Right lobe of liver (tissue), 6 donors: ENCODE measurements at regions not wholly inside any gene's neighbourhood (a gene's known extent, or its start where the extent isn't known, plus 50 kb on each side); places are given as distances from the start of the nearest gene placed in this dataset.

ENCODE experiments used
- ATAC-seq, 4 donors: fragments of 200-7000 bp; cut with Tn5 transposase; one replicate each; pipeline ENCODE4 v1.9.1; 2020; ENCODE audit warnings: mild to moderate bottlenecking in 4 of 4, moderate library complexity in 4 of 4
- DNase-seq, 3 donors: peaks; one replicate each; pipeline ENCODE4 v3.0.0-alpha.2; 2020
- H3K27ac ChIP-seq, 3 donors: fragments of 200-600 bp; one replicate each; pipeline ENCODE4 v1.8.0; 2022
- H3K27me3 ChIP-seq, 2 donors: fragments of 200-600 bp; one replicate each; pipeline ENCODE4 v1.8.0; 2022
- H3K36me3 ChIP-seq, 4 donors: fragments of 200-600 bp; sonication (generic) in 1 of 4; one replicate each; pipeline versions ENCODE4 v1.5.1 to v1.8.0; 2017 to 2022; ENCODE audit warnings: control low read depth in 1 of 4
- H3K4me1 ChIP-seq, 4 donors: fragments of 200-600 bp; sonication (generic) in 1 of 4; one replicate each; pipeline versions ENCODE4 v1.5.1 to v1.8.0; 2017 to 2022; ENCODE audit warnings: control low read depth in 1 of 4
- H3K4me3 ChIP-seq, 3 donors: fragments of 200-600 bp; one replicate each; pipeline ENCODE4 v1.8.0; 2022
- H3K9me3 ChIP-seq, 4 donors: fragments of 200-600 bp; sonication (generic) in 1 of 4; one replicate each; pipeline versions ENCODE4 v1.5.1 to v1.8.0; 2017 to 2022; ENCODE audit warnings: control low read depth in 1 of 4
- CTCF ChIP-seq, 4 donors: fragments of 200-600 bp in 3 of 4; fragments of 450-650 bp in 1 of 4; IDR thresholded peaks; one replicate each; pipeline versions ENCODE4 v1.5.1 to v1.8.0; 2016 to 2022; ENCODE audit warnings: antibody characterized with exemption in 4 of 4, mild to moderate bottlenecking in 2 of 4
- POLR2A ChIP-seq: fragments of 450-650 bp; IDR thresholded peaks from one replicate; pipeline ENCODE4 v1.6.1; 2017; ENCODE audit warnings: antibody characterized with exemption, mild to moderate bottlenecking
- WGBS: methylation state at CpG from one replicate; pipeline ENCODE4 v1.1.6; 2018; ENCODE audit warnings: low coverage, low lambda C conversion rate; ENCODE audit not compliant: insufficient coverage; ENCODE audit errors: missing lambda C conversion rate; 5-methylcytosine and 5-hydroxymethylcytosine counted together
- intact Hi-C, 2 donors: fragments of 100-400 bp; cut with DNase I; formaldehyde crosslinking; loops; one replicate each; pipeline versions ENCODE4 v1.11.2 to v1.14.1; 2022
- donor health status: DM: no; HTN: yes; CAD: no.
- donor health status: DM: no; HTN: no; CAD: no.
- donor health status: DM: no; HTN: no; CAD: no.
- donor health status: DM: no; HTN: yes; CAD: no.
- donor health status: DM: no; HTN: yes; CAD: no.

GRCh38 chr21:15260604-15261003 lies 195.8 kb upstream of the NRIP1 start:
- Histone ChIP-seq H3K9me3 (no peaks in the 10 kb centered on the region), H3K36me3 (no peaks in the 10 kb centered on the region), H3K4me3 (no peak overlapping the region), H3K27ac (no peak overlapping the region), H3K4me1 (no peaks in the 10 kb centered on the region), H3K27me3 (no peaks in the 10 kb centered on the region)
- TF ChIP-seq CTCF (IDR thresholded peaks at IDR 0.05), result no peak
- no peak for TF ChIP-seq POLR2A
- ATAC-seq (no peak), DNase-seq (no peak)
- 93% methylated on average over 3 of the region's 4 CpGs for WGBS
- intact Hi-C loops, result no loop called here

- DNase-seq (no peak), ATAC-seq (no peak)
- Histone ChIP-seq H3K9me3 (no peaks in the 10 kb centered on the region), H3K27ac (no peak overlapping the region), H3K4me3 (no peak overlapping the region), H3K4me1 (no peaks in the 10 kb centered on the region), H3K27me3 (no peaks in the 10 kb centered on the region), H3K36me3 (no peaks in the 10 kb centered on the region)
- 100% methylated on average over 2 of the region's 2 CpGs for whole genome bisulfite sequencing
- intact Hi-C loops, result no loop called here
- TF ChIP-seq POLR2A (no peak), CTCF (IDR thresholded peaks at IDR 0.05) (no peak)
These were observed 199.4 kb upstream of the NRIP1 start for GRCh38 chr21:15264084-15264665.

GRCh38 chr21:15272171-15272570 lies 207.4 kb upstream of the NRIP1 start:
- Histone ChIP-seq H3K27me3 (no peaks in the 10 kb centered on the region), H3K4me3 (no peak overlapping the region), H3K27ac (no peak overlapping the region), H3K4me1 (no peaks in the 10 kb centered on the region), H3K9me3 (no peaks in the 10 kb centered on the region), H3K36me3 (no peaks in the 10 kb centered on the region)
- intact Hi-C loops, result no loop called here
- no peak for TF ChIP-seq CTCF (IDR thresholded peaks at IDR 0.05)
- no peak for TF ChIP-seq POLR2A
- DNase-seq (no peak), ATAC-seq (no peak)
- 91% methylated on average over 4 of the region's 4 CpGs for WGBS

- no peaks in the 10 kb centered on the region for H3K9me3 ChIP-seq
- H3K4me3 ChIP-seq, result no peak overlapping the region
- no peak for ATAC-seq
- H3K36me3 ChIP-seq, result no peaks in the 10 kb centered on the region
- intact Hi-C loops, result no loop called here
- TF ChIP-seq CTCF (IDR thresholded peaks at IDR 0.05) (no peak), POLR2A (no peak)
- H3K27me3 ChIP-seq, result no peaks in the 10 kb centered on the region
- H3K27ac ChIP-seq, result no peak overlapping the region
- WGBS, result 58% methylated on average over 2 of the region's 2 CpGs
- DNase-seq, result no peak
- H3K4me1 ChIP-seq, result no peaks in the 10 kb centered on the region
These were observed 207.8 kb upstream of the NRIP1 start for GRCh38 chr21:15272591-15272990.

- no peak for DNase-seq
- Histone ChIP-seq H3K4me3 (no peak overlapping the region), H3K9me3 (no peaks in the 10 kb centered on the region), H3K4me1 (no peaks in the 10 kb centered on the region), H3K36me3 (no peaks in the 10 kb centered on the region), H3K27me3 (no peaks in the 10 kb centered on the region), H3K27ac (no peak overlapping the region)
- 97% methylated on average over 2 of the region's 2 CpGs for WGBS
- ATAC-seq, result no peak
- TF ChIP-seq CTCF (IDR thresholded peaks at IDR 0.05) (no peak), POLR2A (no peak)
- intact Hi-C loops, result no loop called here
These were observed 208.4 kb upstream of the NRIP1 start for GRCh38 chr21:15273244-15273643.
